ENCODE measurements at regions not wholly inside any gene's neighbourhood (a gene's known extent, or its start where the extent isn't known, plus 50 kb on each side); places are given as distances from the start of the nearest gene placed in this dataset.
"Not testable (repeated sequence)": the region's sequence is repeated elsewhere in the genome, so short reads cannot be mapped to it uniquely, and the experiment has no call there.

- DNase-seq (ENCODE audit: low spot score) = not testable (repeated sequence)
These were observed 614.1 kb downstream of the RPIA start for GRCh38 chr2:89305623-89306022.

- DNase-seq (ENCODE audit: low spot score) = not testable (repeated sequence)
These were observed 615.6 kb downstream of the RPIA start for GRCh38 chr2:89306869-89307637.

- DNase-seq (ENCODE audit: low spot score) = not testable (repeated sequence)
These were observed 627.5 kb downstream of the RPIA start for GRCh38 chr2:89318990-89319389.

DNA sequence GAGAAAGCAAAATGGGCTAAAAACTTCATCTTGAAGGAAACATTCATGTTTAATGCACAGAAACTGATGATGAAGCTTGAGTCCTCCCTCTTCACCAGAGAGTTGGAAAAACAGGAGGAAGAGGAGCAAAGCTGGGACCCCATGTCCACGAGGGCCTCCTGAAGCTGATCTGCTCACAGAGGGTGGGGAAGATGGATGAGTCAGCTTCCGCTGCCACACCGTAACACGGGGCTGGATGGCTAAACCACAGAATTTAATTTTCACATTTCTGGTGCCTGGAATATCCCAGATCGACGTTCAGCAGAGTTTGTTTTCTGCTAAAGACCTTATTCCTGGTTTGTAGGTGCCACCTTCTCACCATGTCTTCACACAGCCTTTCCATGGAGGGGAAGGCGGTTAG is 634.4 kb downstream of the RPIA start:
- DNase-seq (ENCODE audit: low spot score) = not testable (repeated sequence)

GRCh38 chr2:89326455-89326854 is 635.0 kb downstream of the RPIA start:
- not testable (repeated sequence) for DNase-seq (ENCODE audit: low spot score)

DNA sequence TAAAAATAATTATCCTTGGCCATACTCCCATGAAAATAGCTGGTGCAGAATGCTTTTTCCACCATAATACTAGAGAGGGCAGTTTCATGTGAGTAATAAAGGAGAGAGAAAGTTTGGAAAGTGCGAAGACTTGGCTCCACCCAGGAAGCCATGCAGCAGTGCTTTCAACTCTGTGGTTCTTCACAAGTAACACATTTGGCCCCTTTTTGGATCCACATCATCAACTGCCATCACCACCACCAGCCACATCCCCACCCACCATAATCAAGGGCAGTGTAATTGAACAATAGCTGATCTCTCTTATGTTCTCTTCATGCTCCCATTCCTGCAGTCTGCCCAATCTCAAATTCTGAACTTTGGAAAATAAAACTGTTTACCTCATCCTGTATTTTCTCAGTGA is 637.3 kb downstream of the RPIA start:
- DNase-seq (ENCODE audit: low spot score) = not testable (repeated sequence)

Data from AG08396 (cell line).